ENCODE measurements at regions not wholly inside any gene's neighbourhood (a gene's known extent, or its start where the extent isn't known, plus 50 kb on each side); places are given as distances from the start of the nearest gene placed in this dataset.

DNA sequence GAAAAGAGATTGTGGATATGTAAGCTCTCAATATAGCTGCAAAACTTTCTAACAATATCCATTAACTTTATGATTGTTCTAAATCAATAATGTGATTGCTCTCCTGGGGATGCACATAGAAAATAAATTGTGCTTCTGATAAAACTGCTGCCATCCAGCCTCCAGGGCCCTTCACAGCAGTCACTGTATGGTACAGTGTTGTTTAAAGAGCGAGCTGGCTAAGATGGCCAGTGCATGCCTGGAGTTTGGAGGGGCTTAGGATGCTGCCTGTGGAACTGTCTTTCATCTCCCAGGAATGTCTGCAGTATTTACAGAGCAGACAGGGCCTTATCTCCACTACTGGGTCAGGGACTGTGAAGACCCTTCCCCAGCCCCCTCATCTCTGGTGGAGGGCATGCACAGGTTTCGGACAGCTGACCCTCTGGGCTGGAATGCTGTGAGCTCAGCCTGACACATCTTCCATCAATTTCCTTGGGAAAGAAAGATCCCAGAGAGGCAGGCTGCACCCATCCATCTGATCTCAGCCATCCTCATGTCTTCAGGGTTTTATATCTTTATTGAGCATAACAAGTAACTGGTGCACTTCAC, 137.0 kb downstream of the PLPP3 start:
- DNase-seq: no peak

DNA sequence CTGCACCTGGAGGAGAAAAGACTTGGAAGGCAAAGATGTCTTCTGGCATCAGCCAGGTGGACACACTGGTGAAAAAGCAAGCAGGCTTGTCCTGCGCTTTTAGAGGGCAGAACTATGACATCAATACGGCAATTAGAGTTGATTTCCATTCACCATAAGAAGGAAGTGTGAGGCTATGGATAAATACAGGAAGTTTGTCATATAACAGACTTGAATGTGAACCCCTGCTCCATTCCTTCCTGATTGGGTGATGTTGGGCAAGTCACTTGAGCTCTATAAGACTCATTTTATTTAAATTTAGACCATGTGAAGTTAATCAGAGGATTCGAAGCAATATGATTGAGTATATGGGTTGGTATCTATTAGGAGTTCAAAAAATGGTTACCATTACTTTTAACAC, 137.8 kb downstream of the PLPP3 start:
- DNase-seq: no peak

DNA sequence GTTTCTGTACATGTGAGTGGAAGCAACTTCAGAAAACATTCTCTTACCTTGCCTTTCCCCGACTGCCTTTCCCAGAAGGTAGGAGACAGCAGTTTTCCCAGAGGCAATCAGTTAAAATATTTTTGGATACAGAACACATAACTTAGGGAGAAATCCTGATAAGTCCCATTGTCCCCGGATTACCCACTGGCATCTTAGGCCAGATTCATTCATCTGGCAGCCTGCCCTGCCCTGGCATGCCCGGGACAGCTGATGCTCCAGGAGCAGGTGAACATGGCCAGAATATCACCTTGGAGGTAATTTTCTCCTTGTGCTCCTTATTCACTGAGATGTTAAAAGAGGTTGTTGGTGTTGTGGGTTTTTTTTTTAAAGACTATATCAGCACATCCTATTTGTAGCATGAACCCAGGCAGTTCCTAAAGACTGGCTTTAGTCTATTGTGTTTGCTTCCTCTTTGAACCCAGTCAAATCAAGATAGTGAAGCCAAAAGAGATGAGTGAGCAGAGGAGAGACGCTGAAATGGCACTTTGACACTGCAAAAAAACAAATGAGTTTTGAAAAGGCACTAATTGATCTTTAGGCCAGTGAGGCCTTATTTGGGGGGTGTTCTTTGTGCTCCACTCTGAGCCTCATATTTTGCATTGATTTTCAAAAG, 139.6 kb downstream of the PLPP3 start:
- DNase-seq: no peak

DNA sequence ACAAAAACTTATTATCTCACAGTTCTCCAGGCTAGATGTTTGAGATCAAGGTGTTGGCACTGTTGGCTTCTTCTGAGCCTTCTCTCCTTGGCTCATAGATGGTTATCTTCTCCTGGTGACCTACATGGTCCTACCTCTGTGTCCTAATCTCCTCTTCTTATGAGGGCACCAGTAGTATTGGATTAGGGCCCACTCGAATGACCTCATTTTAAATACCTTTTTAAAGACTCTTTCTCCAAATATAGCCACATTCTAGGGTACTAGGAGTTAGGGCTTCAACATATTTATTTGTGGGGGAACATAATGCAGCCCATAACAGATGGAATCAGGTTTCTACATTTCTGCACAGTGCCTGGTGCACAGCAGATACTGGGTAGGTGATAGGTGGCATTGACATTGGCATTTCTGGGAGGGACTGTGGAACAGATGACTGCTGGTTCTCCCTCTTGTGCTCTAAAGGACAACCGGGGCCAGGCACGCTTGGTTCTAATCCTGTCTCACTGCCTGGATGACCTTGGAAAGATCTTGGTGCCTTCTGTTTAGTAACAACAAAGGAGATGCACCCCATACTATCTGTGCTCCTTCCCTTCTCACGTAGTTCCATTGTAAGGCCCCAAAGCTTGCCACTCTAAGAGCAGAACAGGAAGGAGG, 140.3 kb downstream of the PLPP3 start:
- no peak for DNase-seq

DNA sequence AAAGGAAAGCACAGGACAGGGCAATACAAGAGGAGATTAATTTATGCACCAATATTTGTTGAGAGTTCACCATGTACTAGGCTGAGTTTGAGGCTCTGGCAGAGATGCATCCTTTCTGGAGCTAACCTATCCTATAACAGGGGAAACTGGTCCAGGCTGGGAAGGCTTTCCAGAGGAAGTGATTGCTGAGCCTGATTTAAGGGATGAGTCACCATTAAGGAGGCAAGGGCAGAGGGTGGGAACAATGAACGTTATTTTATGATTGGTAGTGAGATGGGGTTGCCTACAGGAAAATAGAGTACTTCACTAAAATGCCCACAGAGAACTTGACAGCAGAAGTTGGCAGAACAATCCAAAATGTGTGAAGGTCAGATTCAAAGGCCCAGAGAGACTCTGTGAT, 141.4 kb downstream of the PLPP3 start:
- no peak for DNase-seq

DNA sequence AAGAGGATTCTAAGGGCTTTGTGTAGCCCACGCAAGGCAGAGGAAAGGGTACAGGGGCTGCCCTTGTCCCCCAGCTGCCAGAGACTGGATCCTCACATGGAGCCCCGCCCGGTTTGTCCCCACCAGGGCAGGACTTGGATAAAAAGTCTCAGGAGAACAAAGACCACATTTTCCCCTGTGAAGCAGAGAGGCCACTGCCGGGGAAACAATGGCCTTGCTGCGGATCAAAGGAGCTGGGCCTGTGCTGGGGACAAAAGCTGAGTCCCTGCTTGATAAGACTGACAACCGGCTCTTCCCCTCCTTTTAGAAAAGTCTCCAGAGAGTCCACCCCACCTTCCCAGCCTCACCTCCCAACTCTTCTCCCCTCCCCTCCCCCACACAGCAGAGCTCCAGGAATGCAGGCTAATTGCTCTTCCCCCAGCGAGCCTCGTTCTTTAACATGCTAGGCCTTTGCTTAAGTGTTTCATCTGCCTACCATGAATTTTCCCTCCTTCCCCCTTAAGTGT, 142.4 kb downstream of the PLPP3 start:
- no peak for DNase-seq

DNA sequence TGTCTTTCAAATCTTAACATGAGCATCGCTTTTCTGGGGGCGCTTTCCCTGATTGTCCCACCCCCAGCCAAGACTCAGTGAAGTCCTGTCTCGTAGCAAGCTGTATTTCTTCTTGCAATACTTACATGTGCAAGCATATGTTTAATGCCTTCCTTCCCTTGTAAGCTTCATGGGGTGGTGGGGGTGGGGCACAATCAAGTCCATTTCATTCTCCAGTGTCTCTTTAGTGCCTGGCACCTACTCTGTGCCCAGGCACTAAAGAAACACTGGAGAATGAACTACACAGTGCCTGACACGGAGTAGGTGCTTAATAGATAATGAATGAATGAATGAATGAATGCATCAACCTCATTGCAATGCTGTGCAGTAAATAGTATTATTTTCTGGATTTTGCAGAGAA, 143.1 kb downstream of the PLPP3 start:
- DNase-seq: no peak

DNA sequence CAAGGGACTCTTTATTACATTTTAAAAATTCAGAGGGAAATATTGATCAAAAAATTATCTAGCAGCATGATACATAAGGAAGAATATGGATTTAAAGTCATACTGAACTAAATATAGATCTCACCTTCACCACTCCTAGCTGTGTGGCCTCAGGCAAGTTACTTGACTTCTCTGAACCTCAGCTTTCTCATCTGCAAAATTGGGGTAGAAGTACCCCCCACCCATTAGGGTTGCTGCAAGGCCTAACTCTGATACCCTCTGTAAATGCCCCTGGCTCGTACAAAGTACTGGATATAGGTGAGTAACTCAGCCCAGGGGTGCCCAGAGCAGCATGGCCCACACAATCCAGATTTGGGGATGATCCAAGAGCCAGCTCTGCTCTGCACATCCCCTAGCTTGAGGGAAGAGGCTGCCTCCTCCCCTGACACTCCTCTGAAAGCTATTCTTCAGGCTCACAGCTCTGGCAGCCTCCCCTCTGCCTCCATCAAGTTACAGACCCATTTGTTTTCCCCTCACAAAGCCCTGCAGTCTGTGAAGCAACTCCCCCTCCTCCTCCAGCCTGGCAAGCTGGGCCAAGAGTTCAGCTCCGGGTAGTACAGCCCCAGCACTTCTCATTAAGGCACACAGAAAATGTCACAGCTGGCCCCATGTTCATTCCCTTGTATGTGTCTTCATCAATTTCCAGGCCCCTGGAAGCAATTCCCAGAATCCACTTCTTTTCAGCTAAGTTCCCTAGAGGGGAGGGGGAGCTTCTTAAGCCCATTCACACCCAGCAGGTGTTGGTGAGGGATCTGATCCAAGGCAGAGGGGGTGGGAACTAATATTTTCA, 143.7 kb downstream of the PLPP3 start:
- no peak for DNase-seq

DNA sequence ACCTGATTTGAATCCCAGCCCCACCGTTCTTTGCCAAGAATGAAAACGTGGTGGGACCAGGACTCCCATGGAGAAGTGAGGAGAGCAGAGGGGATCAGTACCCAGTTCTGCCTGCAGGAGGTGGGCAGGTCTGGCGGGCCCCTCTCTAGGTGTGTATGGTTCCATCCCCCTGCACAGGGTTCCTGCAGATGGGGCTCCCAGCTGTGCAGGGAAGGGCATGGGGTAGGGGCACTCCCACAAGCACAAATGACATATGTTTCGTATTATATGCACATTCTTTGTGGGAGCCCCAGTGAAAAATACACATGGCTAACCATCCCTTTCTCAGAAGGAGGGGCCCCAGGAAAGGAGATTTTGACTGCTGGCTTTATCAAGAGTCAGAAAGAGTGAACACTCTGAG, 144.6 kb downstream of the PLPP3 start:
- no peak for DNase-seq

DNA sequence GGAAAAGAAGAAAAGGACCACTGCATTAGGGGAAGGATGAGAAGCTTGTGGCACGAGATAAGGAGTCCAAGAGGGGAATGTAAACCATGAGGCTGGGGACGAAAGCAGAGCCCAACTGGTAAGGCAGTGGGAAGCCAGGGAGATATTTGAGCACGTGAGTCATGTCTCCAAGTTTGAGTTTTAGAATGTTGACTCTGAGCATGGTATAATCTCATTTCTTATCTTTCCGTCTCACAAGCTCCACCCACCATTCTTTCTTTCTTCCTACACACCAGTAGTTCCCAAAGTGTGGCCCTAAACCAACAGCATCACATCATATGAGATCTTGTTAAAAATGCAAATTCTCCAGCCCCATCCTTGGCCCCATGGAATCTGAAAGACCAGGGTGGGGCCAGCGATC, 145.3 kb downstream of the PLPP3 start:
- no peak for DNase-seq

DNA sequence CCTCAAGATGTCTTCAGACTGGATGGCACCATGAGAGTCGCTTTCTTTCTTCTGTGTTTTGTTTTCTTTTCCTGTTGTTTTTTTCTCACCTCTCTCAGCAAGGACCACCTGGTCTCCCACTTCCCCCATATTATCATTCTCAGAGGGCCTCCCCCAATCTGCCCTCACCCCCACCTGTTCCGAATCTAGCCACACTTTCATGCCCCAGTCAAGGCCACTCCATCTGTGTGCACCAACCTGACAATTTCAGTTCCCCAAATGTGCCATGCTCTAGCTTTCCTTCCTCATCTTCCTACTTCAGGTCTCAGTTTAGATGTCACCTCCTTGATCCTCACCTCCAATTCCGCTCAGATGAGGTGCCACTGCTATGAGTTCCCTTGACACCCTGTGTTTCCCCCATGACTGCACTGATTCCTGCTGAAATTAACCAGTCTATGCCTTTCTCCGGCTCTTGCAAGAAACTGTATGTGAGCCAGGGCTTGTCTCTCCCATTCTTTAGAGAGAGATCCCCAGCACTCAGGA, 146.2 kb downstream of the PLPP3 start:
- no peak for DNase-seq

DNA sequence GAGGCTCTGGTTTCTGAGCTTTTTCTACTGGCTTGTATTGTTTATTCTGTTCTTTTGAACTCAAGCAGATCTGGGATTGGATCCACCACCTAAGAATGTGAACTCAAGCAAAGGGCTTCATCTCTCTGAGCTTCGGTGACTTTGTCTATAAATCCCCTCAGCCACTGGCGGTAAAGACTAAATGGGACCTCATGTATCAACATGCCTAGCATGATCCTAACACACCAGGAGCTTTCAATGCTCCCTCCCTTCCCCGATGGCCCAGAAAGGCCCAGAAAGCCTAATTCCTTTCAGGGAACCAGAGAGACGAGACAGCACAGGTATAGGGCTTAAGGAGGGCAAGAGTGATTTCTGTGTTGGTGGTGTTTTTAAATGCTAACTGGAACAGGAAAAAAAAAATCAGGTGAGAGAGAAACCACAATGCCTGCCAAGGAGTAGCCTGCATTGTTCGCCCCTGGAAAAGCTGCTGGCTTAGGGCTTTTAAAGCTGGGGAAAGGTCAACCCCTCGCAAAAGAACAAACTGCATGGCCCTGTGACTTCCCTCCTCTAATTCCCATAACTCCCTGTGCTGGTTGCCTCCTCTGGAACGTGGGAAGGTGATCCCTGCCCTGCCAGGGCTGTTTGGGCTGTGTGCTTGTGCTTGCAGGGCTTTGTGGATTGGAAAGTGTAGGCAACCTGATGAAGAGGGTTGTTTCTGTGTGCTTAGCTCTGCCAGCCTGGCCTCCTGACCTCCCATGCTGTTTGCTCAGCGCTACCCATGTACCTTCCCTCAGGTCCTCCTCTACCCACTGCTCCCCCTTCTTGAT, 147.0 kb downstream of the PLPP3 start:
- no peak for DNase-seq

DNA sequence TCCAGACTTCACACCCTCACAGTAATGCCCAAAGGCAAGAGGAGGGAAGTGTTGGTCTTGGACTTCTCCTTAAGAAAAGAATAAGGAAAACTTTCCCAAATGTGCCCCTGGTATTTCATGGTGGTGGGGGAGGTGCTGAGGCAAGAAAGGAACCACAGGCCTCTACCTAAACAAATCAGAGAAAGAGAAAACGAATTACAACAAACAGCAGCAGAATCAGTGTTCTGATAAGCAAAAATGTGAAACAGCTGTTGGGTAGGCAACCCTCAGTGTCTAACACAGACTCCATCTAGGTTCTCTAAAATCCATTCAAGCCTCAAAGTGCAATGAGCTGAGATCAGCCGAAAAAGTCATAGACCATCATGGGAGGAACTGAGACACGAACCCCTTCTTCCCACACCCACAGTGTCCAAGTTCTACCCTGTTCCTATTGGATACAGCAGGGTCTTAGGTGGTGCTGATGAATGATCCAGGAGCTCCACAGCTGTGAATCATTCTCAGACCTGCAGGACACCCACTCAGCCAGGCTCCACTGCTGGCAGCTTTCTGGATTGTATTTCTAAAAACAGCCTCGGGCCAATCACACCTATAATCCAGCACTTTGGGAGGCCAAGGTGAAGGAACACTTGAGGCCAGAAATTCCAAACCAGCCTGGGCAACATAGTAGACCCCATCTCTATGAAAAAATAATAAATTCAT, 149.1 kb downstream of the PLPP3 start:
- DNase-seq: no peak

DNA sequence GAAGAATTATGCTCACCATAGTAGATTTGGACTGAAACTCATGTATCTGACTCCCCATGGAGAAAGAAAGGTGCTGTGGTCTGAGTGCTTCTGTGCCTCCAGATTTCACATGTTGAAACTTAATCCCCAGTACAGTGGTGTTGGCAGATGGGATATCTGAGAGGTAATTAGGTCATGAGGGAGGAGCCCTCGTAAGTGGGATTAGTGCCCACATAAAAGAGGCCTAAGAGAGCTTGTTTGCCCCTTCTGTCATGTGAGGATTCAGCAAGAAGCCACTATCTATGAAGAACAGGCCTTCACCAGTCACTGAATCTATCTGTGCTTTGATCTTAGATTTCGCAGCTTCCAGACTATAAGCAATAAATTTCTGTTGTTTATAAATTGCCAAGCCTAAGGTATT, 150.1 kb downstream of the PLPP3 start:
- no peak for DNase-seq

DNA sequence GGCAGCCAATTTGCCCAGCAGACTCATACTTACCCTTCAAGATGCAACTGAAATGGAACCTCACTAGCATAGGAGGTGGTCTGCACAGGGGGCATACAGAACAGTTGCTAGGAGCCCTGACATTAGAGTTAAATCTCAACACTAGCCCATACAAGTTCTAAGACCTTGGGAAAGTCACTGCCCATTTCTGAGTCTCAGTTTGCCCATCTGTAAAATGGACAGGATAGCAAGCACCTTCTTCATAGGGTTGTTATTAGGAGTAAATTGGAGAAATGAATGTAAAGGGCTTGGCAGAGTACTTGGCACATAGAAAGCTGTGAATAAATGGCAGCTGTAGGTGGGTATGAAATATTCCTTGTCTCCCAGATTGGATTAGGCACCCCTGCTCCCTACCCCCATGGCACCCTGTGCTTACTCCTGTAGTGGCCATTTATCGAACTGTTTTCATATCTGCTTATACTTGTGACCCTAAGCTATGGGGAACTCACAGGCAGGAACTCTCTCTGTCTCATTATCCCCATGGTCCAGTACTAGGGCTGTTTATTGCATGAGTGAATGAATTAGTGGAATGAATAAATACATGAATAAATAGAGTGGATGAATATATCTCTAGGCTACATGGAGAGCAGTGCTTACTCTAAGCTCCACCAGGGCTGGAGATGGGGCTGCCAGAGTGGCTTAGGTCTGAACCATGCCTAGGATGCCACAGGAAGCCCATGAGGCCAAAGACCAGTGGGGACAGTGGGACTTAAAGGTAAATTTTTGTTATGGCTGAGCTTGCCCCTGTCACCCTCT, 152.6 kb downstream of the PLPP3 start:
- DNase-seq: no peak

DNA sequence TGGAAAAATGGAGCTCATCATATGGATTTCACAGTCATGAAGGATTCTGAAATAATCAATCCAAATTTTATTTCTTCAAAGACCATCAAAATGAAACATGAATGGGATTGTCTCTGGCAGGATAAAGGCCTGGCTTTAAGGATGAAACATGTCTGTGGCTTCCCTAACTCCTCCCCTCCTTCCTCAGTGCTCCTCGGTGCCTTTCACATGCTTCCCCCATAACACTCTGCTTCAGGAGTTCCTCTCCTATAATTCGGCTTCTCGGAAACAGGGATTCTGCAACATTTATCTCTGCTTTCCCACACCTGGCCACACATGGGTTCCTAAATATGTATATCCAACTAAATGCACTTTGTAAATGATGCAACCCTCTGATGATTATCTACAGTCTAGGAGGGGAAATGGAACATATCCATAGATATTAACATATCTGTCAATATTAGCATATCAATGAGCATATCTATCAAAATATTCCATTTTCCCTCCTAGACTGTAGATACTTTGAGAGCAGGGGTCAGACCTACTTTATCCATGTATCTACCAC, 153.8 kb downstream of the PLPP3 start:
- DNase-seq: no peak

DNA sequence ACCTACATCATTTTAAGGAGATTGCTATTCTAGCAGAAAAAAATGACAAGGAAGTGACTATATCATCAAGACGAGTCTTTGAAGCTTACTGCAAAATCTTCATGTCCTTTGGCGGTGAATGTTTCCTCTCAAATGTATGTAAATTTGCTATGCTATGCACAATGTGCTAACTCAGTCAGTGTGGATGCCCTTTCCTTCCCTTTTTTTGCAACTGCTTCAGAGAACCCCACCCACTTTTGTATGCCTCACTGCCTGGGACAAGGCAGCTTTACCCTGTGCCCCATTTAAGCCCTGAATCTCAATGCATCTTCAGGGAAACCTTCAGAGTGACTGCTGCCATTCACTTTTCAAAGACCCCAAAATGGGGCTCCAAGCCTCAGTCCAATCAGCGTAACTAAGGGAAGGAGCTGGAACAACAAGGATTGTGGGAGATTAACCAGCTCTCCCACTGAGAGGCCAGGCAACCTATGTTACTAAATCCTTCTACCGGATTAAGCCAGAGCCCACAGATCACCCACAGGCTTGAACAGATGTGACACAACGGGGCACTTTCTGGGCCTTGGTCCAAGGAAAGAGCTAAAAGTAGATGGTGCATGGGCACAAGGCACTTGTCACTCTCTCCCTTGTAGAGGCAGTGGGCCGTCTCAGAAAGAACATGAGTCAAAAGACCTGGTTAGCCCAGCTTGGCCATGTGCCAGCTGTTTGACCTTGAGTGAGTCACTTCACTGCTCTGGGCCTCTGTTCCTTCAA, 154.4 kb downstream of the PLPP3 start:
- no peak for DNase-seq

DNA sequence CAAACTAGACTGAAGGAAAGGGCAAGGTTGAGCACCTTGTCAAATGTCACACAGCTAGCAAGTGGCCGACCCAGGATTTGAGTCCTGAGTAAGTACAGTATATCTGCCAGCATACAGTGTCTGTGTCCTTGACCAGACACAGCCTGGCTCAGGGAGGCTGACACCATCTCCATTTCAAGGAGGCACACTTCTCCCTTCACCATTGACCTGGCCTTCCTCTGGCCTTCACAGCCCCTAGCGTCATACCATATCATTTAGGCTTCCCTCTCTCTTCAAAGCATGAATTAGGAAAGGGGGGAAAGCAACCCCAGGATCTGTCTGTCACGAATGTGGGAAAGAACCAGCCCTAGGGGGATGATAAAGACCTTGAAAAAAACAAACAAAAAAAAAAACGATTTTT, 155.6 kb downstream of the PLPP3 start:
- DNase-seq: no peak

DNA sequence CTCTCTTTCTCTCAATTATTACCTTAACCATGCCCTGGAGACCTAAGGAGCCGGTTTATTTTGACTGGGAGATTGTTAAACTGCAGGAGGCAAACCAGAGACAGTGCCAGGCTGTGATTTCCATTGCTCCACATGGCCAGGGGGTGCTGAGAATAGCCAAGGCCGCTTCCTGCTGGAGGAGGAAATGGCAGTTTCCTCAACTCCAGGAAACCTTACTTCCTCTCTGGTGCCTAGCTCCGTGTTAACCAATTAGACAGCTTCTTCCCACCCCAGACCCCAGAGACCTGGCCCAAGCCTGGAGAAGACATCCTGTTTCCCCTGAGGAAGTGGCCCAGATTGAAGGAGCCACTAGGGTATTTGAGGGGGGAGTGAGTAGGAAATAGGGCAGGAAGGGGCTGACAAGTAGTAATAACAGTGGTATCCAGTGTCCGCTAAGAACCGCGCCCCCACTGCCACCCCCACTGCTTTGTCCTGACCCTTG, 161.2 kb downstream of the PLPP3 start:
- DNase-seq: no peak

DNA sequence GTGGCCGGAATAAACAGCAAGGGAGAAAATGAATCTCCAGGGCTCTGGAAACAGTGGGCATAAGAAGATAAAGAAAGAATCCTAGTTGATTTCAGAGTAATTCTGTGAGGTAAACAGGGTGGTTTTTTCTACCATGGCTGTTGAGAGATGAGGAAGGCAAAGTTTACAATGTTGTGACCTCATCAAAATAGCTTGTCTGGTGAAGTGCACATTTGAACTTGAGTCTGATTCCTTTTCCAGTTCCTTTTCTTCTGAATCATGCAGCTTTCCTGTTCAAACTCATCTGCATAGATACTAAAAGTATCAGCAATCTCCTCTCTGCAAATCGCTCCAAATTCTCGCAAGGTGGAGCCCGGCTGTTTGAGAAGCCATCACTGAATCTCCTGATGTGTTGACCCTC, 161.7 kb downstream of the PLPP3 start:
- DNase-seq: no peak

Data from NCI-H2081 (cell line).